ENCODE measurements at regions not wholly inside any gene's neighbourhood (a gene's known extent, or its start where the extent isn't known, plus 50 kb on each side); places are given as distances from the start of the nearest gene placed in this dataset.

GRCh38 chr2:117351396-117351795 is 463.1 kb upstream of the DDX18 start:
- TF ChIP-seq CTCF (IDR thresholded peaks at IDR 0.05; ENCODE audit: insufficient read depth, low read depth, low read length): no peak
- TF ChIP-seq EZH2 (IDR thresholded peaks at IDR 0.05; ENCODE audit: insufficient read depth, low read length): no peak
